GM18909 (cell line): ENCODE measurements at regions not wholly inside any gene's neighbourhood (a gene's known extent, or its start where the extent isn't known, plus 50 kb on each side); places are given as distances from the start of the nearest gene placed in this dataset.

Source experiments
- ATAC-seq: cut with Tn5 transposase; IDR thresholded peaks from one replicate; pipeline ENCODE4 v1.9.1; 2021; ENCODE audit warnings: mild to moderate bottlenecking; ENCODE audit not compliant: unreplicated experiment, poor library complexity

- no peak for ATAC-seq
These were observed 310.4 kb downstream of the AJAP1 start for GRCh38 chr1:4964634-4965345.

GRCh38 chr1:4963251-4963650, 308.8 kb downstream of the AJAP1 start:
- ATAC-seq: no peak

- no peak for ATAC-seq
These were observed 308.4 kb downstream of the AJAP1 start for GRCh38 chr1:4962836-4963235.

- ATAC-seq: no peak
These were observed 307.7 kb downstream of the AJAP1 start for GRCh38 chr1:4961935-4962645.

GRCh38 chr1:4960782-4961475, 306.5 kb downstream of the AJAP1 start:
- no peak for ATAC-seq

GRCh38 chr1:4960336-4960735, 305.9 kb downstream of the AJAP1 start:
- ATAC-seq: no peak

GRCh38 chr1:4959216-4959615, 304.8 kb downstream of the AJAP1 start:
- no peak for ATAC-seq

GRCh38 chr1:4957027-4957426, 302.6 kb downstream of the AJAP1 start:
- no peak for ATAC-seq

GRCh38 chr1:4954392-4954791, 300.0 kb downstream of the AJAP1 start:
- no peak for ATAC-seq

- ATAC-seq: no peak
These were observed 297.2 kb downstream of the AJAP1 start for GRCh38 chr1:4951601-4952000.

GRCh38 chr1:4946343-4946742, 291.9 kb downstream of the AJAP1 start:
- ATAC-seq: no peak

GRCh38 chr1:4944911-4945310, 290.5 kb downstream of the AJAP1 start:
- ATAC-seq: no peak

GRCh38 chr1:4944072-4944471, 289.7 kb downstream of the AJAP1 start:
- no peak for ATAC-seq

- ATAC-seq: no peak
These were observed 284.9 kb downstream of the AJAP1 start for GRCh38 chr1:4939266-4939665.

- no peak for ATAC-seq
These were observed 283.6 kb downstream of the AJAP1 start for GRCh38 chr1:4937876-4938534.

GRCh38 chr1:4935807-4936206, 281.4 kb downstream of the AJAP1 start:
- ATAC-seq: no peak

- no peak for ATAC-seq
These were observed 278.8 kb downstream of the AJAP1 start for GRCh38 chr1:4933232-4933631.

GRCh38 chr1:4932311-4933030, 278.1 kb downstream of the AJAP1 start:
- ATAC-seq: no peak

GRCh38 chr1:4931486-4931885, 277.1 kb downstream of the AJAP1 start:
- ATAC-seq: no peak

- no peak for ATAC-seq
These were observed 273.8 kb downstream of the AJAP1 start for GRCh38 chr1:4928186-4928585.
